ENCODE measurements at regions not wholly inside any gene's neighbourhood (a gene's known extent, or its start where the extent isn't known, plus 50 kb on each side); places are given as distances from the start of the nearest gene placed in this dataset.
"Not testable (repeated sequence)": the region's sequence is repeated elsewhere in the genome, so short reads cannot be mapped to it uniquely, and the experiment has no call there.

DNA sequence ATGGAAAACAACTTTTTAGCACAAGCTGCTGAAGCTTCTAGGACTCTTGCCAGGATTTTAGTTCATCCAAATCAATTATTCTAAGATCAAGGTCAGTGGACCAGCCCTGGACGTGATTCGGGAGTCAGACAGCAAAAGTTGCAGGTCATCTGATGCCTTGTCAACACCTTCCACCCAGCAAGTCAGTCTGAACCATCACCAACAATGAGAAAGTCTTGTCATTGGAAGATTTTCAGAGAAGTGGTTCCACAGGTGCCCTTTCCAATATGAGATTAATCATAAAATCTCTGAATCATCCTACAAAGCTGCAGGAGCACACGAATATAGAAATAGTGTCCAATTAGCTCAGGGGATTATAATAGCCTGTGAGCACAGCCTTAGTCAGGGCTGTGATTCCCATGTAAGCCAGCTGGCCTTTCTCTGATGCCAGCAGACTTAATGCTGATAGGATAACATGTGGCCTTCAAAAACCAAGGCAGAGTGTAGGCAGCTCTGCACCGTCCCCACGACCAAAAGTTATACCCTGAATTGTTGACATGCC is 445.0 kb upstream of the TRPC7 start:
- DNase-seq, result peak in 1 of 2 experiments; percentile 88

DNA sequence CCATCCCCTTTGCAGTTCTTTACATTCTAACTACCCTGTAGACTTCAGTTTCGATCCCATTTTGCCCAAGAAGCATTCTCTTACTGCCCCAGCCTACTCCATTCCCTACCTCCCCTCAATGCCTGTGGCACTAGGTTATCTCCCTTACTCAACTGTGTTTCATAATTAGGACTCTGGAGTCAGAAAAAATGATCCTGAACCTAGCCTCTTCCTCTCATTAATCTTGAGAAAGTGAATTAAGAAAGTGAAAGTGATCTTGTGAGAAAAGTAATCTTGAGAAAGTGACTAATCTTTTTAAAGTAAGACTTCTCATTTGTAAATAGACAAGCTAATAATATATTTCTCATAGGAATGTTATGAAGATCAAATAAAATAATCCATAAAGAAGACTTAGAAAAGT is 444.0 kb upstream of the TRPC7 start:
- DNase-seq, result no peak

- no peak for DNase-seq
Observed at GRCh38 chr5:136808756-136809155, 443.4 kb upstream of the TRPC7 start.

GRCh38 chr5:136805466-136805865 is 440.1 kb upstream of the TRPC7 start:
- no peak for DNase-seq

GRCh38 chr5:136802383-136802782 is 437.0 kb upstream of the TRPC7 start:
- DNase-seq, result peak; percentile 52 to 80

DNA sequence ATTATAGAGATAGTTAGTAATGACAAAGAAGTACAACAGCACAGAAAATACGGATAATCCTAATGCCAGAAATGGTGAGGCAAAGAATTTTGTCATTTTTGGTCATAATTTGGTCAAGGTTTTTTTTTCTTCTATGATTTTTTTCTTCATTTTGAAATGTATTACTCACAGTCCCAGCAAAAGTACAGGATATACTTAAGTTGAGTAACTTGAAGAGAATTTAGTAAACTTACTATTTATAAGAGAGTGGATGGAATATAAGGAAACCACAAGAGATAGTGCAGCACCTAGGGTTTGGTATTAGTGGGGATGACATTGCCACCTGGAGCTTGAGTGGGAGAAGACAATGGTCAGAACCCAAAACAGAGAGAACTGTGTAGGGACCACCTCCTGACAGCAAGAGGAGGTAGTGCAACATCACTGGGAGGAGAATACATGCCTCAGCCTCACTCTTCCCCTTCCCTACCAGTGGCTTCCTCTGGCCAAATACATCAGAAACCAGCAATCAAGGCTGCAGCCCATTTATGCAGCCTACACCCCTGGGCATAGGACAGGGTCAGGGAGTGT is 434.5 kb upstream of the TRPC7 start:
- DNase-seq, result no peak

GRCh38 chr5:136793300-136793699 is 428.0 kb upstream of the TRPC7 start:
- no peak for DNase-seq

- no peak for DNase-seq
Observed at GRCh38 chr5:136781464-136781863, 416.1 kb upstream of the TRPC7 start.

GRCh38 chr5:136780518-136780917 is 415.2 kb upstream of the TRPC7 start:
- no peak for DNase-seq

DNA sequence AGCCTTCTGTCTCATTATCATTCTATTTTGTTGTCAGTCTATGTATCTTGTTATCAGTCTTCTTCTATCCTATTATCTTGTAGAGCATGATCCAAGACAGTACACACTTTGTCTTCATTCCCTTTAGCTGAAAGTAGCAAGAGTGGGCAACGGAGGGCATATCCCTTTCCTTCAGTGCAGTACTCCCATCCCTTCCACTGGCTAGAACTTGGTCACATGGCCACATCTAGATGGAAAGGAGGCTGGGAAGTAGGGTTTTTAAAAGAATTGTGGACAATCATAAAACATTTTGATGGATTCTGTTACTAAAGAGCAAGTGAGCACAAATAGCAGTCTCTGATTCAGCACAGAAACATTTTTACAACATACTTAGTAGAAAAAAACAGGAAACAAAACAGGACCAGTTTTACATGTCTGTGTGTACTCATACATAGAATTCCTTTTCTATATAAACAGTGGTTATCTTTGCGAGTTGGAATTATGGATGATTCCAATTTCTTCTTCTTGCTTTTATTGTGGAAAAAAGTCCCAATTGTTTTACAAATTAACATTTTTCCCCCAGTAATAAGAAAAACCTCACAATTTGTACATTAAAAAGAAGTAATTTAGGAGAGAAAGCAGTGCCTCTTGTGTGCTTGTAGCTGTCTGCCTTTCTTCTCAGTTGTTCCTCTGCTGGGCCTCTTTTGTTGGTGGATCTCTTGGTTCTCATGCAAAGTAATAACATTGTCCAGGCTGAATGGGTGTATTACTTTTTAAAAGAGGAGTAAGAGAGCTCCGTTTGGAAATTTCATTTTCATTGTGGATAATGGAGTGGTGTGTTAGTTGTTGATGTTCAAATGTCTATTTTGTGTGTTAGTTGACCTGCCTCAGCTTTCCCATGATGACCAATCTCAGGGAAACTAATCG is 410.9 kb upstream of the TRPC7 start:
- no peak for DNase-seq

DNA sequence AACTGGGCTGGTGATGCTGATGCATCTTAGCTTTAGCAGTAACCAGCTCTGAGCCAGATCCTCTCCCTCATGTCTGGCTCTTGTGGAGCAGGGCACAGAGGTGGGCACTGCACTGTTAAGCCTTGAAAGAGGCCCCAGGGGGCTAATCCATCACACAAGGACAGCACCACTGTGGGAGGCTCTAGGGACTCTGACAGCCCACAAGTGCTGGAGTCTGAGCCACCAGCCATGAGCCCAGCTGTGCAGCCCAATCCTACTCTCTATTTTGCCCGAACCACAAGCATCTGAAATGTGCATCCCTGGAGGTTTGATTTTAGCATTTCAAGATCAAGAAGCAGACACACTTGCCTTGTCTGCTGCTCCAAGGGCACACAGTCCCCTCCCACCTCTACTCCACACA is 407.1 kb upstream of the TRPC7 start:
- no peak for DNase-seq

GRCh38 chr5:136769900-136770684 is 404.7 kb upstream of the TRPC7 start:
- peak; percentile 27 to 83 for DNase-seq

- peak in 1 of 2 experiments; percentile 15 for DNase-seq
Observed at GRCh38 chr5:136769093-136769492, 403.7 kb upstream of the TRPC7 start.

GRCh38 chr5:136768457-136768856 is 403.1 kb upstream of the TRPC7 start:
- DNase-seq, result no peak

DNA sequence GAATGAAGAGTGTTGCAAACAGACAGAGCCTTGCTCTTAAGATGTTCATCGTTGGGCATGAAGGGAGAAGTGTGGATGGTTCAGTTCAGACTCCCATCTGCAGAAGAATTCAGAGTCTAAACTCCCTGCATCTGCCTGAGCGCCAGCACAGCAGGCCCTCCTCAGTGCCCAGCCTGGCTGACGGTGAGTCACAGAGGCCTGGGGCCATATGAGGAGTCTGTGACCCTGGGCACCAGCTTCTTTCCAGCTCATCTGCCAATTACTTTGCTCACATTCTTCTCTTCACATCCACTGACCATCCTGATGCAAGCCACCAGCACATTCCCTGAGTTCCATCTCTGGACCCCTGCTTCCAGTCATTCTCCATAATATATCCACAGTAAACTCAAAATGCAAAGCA is 401.1 kb upstream of the TRPC7 start:
- no peak for DNase-seq

DNA sequence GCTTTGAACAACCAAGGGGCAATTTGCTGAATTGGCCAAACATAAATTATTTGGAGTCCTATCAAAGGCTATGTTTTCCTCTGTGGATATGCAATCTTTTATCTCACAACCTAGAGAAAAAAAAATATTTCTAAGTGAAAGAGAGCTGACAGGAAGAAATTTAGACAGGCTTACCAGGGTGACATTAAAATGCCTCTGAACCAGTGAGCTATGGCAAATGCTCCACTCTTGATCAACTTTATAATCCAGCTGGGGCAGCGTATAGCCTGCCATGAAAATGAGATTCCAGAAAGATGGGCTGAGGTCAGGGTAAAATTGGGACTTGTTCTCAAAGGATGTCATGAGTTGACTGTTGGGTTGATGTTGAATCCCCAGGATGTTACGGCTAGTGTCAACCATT is 399.3 kb upstream of the TRPC7 start:
- DNase-seq, result no peak

DNA sequence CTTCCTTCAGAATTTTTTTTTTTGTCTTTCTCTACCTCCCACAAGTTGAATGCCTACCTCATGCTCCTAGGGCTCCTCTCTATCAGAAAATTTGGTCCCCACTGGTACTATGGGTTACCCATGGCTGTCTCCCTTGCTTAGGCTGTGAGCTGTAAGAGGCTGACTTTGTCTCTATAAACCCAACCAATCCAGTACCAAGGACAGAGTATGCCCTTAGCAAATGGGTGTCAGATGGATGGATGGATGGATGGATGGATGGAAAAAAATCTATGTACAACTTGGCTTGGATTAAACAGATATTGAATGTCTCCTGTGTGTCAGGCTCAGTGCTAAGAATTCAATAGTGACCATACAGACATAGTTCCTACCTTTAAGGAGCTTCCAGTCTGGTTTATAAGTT is 398.2 kb upstream of the TRPC7 start:
- no peak for DNase-seq

- DNase-seq, result no peak
Observed at GRCh38 chr5:136754216-136754615, 388.9 kb upstream of the TRPC7 start.

DNA sequence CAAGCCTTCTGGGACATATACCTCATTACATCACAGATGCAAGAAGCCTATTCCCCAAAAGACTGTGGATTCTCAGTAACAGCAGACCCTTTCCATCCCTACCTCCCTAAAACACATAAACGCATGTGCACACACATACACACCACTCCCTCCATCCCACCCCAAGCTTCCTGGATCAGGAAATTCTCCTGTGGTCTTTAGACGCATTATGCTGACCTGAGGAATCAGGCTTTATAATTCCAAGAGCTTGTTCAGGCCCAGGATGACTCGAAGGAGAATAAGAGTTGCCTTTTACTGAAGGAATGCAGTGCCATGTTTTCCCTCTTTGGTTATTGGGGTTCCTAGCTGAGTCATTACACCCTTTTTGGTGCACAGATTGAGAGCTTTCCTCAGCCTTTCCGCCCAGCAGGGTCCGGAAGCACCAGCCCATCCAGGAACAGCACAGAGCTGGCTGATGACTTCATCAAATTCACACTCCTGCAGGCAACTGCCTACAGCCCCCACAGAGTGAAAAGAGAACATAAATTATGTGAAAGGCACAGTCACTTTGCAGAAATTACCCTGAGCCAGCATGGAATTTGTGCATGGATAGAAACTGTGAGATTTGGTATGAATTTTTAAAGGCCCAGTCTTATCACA is 385.0 kb upstream of the TRPC7 start:
- DNase-seq, result no peak

DNA sequence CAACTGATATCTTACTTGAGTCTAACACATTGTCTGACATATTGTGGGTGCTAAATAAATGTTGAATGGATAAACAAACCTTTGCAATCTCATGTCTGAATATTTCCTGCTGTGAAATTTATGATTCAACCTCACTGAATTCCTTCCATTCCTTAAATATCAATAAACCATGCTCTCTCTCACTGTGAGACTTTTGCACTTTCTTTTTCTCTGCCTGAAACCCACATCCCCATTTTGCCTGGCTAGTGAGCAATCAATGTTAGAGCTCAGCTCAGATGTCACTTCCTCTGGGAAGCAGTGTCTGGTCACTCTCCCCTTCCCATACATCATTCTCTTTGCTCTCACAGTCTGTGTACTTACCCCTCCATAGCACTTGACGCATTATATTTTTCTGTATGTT is 383.7 kb upstream of the TRPC7 start:
- DNase-seq, result no peak

- no peak for DNase-seq
Observed at GRCh38 chr5:136743052-136743451, 377.7 kb upstream of the TRPC7 start.

DNA sequence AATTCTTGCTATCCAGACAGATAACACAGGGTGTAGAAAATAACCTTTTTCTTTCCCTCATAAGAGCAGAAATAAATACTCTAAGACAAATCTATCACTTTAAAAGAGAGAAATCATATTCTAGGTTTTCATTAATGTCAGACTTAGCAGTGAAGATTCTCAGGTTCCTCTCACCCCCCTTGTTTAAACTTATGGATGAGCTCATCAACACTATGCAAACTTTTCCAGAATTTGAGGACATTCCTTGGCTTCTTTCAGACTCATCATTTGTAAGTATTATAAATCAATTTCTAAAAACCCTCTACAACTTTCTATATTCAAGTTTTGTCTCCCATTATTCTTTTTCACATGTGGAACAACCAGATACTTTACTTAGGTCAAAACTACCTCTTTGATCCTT is 374.9 kb upstream of the TRPC7 start:
- no peak for DNase-seq

DNA sequence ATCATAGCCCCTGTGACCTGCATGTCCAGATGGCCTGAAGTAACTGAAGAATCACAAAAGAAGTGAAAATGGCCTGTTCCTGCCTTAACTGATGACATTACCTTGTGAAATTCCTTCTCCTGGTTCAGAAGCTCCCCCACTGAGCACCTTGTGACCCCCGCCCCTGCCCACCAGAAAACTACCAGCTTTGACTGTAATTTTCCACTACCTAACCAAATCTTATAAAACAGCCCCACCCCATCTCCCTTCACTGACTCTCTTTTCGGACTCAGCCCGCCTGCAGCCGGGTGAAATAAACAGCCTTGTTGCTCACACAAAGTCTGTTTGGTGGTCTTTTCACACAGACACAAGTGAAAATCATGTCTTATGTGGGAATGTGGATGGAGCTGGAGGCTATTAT is 373.9 kb upstream of the TRPC7 start:
- DNase-seq, result not testable (repeated sequence)

Measured in NCI-H526 (cell line).